ENCODE measurements at regions not wholly inside any gene's neighbourhood (a gene's known extent, or its start where the extent isn't known, plus 50 kb on each side); places are given as distances from the start of the nearest gene placed in this dataset.
"Not testable (repeated sequence)": the region's sequence is repeated elsewhere in the genome, so short reads cannot be mapped to it uniquely, and the experiment has no call there.

DNA sequence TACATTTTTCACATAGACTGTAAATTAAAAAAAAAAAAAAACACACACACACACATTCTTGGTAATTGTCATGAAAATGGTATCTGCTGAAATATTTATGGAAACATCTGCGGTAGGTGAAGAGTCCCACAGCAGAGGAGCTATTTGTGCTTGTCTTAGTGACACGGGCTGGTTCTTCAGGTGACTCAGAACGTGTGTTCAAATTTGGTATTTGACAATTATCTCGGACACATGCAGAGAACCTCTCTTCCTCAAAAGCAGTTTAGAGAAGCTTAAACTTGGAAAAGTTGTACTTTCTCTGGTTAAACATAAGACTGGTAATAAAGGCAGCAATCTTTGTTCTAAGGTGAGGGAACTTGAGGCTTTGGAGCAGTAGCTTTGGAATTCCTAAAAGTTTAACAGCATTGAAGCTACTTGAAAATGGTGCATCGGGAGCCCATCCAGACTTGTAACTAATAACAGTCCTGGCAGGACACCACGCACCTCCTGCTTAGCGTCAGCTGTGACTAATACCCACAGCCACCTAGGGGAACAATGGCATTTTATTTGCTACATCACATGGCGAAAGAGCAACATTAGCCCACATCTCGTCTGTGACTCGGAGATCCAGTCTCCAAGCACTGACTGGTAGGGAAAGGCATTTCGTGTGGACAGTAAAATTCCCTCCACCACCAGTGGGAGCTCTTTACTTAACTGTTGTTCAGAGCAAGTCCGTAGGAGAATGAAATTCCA lies 1505.1 kb upstream of the SLC10A2 start:
- DNase-seq (ENCODE audit: insufficient read length): no peak
- no peak for FAIRE-seq
- no peak for TF ChIP-seq POLR2A (IDR thresholded peaks at IDR 0.05; ENCODE audit: low read depth, low read length)
- no peak for TF ChIP-seq TAF1 (IDR thresholded peaks at IDR 0.05; ENCODE audit: borderline replicate concordance, low read depth, low read length)
- TF ChIP-seq POLR2AphosphoS5 (IDR thresholded peaks at IDR 0.05; ENCODE audit: low read depth, low read length): no peak

DNA sequence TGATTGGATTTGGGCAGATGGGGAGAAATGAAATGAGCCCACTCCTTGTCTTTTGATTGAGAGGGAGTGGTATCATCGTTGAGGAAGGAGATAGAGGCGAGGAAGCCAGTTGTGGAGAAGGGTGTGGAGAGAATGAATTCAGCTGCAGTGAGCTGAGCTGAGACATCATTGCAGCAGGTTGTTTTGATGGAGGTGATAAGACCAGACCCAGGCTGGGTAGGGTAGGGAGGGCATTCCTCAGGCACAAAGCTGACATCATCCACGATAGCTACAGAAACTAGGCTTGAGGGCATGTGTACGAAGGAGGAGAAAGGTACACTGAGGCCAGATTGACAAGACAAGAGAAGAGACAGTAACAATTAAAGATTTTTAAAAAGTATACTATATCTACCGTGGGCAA lies 1500.9 kb upstream of the SLC10A2 start:
- TF ChIP-seq TAF1 (IDR thresholded peaks at IDR 0.05; ENCODE audit: borderline replicate concordance, low read depth, low read length): no peak
- no peak for TF ChIP-seq POLR2A (IDR thresholded peaks at IDR 0.05; ENCODE audit: low read depth, low read length)
- TF ChIP-seq POLR2AphosphoS5 (IDR thresholded peaks at IDR 0.05; ENCODE audit: low read depth, low read length): no peak
- no peak for FAIRE-seq
- no peak for DNase-seq (ENCODE audit: insufficient read length)

DNA sequence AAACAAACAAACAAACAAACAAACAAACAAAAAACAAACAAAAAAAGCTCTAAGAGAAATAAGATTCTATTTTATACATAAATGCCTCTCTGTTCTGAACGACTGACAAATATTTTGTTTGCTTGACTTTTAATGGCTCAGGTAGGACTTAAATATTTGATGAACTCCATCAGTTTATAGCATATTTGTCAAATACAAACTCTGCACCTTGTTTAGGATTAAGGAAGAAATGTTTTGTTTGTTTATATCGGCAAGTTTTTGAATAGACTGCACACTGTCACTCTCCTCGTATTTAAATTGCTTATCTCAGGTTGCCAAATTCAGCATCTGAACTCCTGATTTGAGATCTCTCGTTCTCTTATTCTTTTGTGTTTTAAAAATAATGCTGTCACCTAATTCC lies 1499.7 kb upstream of the SLC10A2 start:
- FAIRE-seq (no peak), DNase-seq (ENCODE audit: insufficient read length) (no peak)
- no peak for TF ChIP-seq POLR2A (IDR thresholded peaks at IDR 0.05; ENCODE audit: low read depth, low read length)
- TF ChIP-seq POLR2AphosphoS5 (IDR thresholded peaks at IDR 0.05; ENCODE audit: low read depth, low read length): no peak
- no peak for TF ChIP-seq TAF1 (IDR thresholded peaks at IDR 0.05; ENCODE audit: borderline replicate concordance, low read depth, low read length)

DNA sequence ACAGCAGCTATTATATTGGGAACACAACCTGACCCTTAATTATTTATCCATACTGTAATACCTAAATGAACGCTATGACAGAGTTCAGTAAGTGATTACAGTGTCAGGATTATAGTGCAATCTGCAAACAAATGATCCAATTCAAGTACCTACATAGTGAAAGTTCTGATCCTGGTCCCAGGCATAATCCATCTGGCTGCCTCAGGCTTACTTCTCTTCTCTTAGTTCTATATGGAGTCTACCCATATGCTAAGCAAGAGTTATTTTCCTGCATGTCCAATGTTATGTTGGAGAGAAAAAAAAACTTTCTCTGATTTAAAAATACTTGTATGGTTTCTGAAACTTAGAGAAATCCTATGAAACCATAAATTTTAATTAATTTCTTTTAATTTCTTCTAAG lies 1487.7 kb upstream of the SLC10A2 start:
- DNase-seq (ENCODE audit: insufficient read length): no peak
- TF ChIP-seq POLR2AphosphoS5 (IDR thresholded peaks at IDR 0.05; ENCODE audit: low read depth, low read length) (no peak), TAF1 (IDR thresholded peaks at IDR 0.05; ENCODE audit: borderline replicate concordance, low read depth, low read length) (no peak), POLR2A (IDR thresholded peaks at IDR 0.05; ENCODE audit: low read depth, low read length) (no peak)
- FAIRE-seq: no peak

DNA sequence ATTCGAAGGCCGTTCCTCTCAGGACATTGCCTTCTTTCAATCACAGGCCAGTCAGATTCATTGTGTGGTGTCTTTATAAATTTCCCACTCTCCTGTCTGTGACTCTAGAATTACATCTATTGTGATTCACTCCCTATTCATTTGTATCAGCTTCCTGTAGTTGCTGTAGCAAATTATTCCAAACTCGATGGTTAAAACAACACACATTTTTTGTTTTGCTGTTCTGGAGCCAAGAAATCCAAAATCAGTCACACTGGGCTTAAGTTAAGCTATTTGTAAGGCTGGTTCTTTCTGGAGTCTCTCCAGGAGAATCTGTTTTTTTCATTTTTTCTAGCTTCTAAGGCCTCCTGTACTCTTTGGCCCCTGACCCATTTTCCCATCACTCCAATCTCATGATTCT lies 1487.0 kb upstream of the SLC10A2 start:
- TF ChIP-seq POLR2A (IDR thresholded peaks at IDR 0.05; ENCODE audit: low read depth, low read length): no peak
- TF ChIP-seq TAF1 (IDR thresholded peaks at IDR 0.05; ENCODE audit: borderline replicate concordance, low read depth, low read length): no peak
- TF ChIP-seq POLR2AphosphoS5 (IDR thresholded peaks at IDR 0.05; ENCODE audit: low read depth, low read length): no peak
- FAIRE-seq: no peak
- no peak for DNase-seq (ENCODE audit: insufficient read length)

DNA sequence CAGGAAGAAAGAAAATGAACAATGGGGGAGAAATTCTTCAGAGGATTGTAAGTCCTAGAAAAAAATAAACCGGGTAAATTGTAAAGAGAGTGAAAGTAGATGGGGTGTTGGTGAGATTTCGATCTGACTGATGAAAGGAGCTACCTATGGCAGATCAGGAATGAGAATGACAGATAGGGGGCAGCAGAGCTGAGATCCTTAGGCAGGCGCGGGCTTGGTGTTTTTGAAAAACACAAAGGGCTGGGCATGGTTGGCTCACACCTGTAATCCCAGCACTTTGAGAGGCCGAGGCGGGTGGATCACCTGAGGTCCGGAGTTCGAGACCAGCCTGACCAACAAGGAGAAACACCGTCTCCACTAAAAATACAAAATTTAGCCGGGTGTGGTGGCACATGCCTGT lies 1468.6 kb upstream of the SLC10A2 start:
- no peak for FAIRE-seq
- TF ChIP-seq POLR2AphosphoS5 (IDR thresholded peaks at IDR 0.05; ENCODE audit: low read depth, low read length): no peak
- TF ChIP-seq TAF1 (IDR thresholded peaks at IDR 0.05; ENCODE audit: borderline replicate concordance, low read depth, low read length): no peak
- TF ChIP-seq POLR2A (IDR thresholded peaks at IDR 0.05; ENCODE audit: low read depth, low read length): no peak
- DNase-seq (ENCODE audit: insufficient read length): no peak

DNA sequence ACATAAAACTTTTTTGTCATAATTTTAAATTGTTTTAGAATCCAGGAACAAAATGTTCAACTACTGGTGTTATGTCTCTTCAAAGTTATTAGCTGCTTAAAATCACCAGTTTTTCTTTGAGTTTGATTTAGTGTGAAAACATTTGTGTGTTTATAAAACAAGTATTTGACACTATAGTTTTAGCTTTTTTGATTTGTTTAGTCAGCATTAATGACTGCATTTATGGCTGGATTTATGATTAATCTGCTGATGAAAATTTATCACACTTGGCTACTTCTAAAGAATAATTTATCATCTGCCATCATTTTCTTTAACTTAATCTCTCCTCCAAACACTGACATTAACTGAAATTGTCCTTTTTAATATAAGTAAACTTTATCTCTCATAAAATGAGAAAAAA lies 1465.9 kb upstream of the SLC10A2 start:
- FAIRE-seq (no peak), DNase-seq (ENCODE audit: insufficient read length) (no peak)
- TF ChIP-seq POLR2A (IDR thresholded peaks at IDR 0.05; ENCODE audit: low read depth, low read length) (no peak), POLR2AphosphoS5 (IDR thresholded peaks at IDR 0.05; ENCODE audit: low read depth, low read length) (no peak), TAF1 (IDR thresholded peaks at IDR 0.05; ENCODE audit: borderline replicate concordance, low read depth, low read length) (no peak)

DNA sequence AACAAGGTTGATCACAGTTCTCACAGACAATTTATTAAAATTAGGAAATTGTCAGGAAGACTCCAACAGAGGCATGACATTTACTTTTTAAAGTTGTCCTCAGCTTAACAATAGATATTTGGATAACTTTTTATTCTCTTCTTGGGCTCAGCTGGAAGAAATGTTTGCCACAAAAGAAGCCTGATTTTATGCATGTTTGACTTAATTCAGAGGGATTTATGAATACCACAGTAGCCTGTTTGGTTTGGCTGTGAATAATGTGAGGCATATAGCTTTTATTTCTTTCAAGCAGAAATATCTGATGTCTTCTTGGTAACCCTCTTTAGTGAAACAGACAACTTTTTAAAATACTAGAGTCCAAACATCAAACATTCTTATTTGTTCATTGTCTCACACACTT lies 1464.5 kb upstream of the SLC10A2 start:
- FAIRE-seq (no peak), DNase-seq (ENCODE audit: insufficient read length) (no peak)
- TF ChIP-seq POLR2A (IDR thresholded peaks at IDR 0.05; ENCODE audit: low read depth, low read length) (no peak), POLR2AphosphoS5 (IDR thresholded peaks at IDR 0.05; ENCODE audit: low read depth, low read length) (no peak), TAF1 (IDR thresholded peaks at IDR 0.05; ENCODE audit: borderline replicate concordance, low read depth, low read length) (no peak)

DNA sequence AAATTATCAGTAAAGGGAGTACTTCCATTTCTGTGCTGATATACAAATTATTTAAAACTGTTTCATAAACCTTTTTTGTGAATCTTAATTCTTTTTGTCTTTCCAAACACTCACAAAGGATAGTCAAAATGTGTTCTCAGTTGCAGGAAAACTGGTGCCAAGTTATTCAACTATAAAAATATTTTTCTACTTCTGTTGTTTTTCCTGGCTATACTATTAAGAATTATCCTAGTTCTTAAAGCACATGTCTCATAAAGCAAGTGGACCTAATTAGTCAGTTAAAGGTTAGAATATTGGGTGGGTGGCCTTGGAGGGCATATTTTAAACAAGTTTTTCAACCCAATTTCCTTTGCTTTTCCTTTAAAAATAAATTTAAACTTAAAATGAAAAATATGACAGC lies 1460.3 kb upstream of the SLC10A2 start:
- no peak for TF ChIP-seq TAF1 (IDR thresholded peaks at IDR 0.05; ENCODE audit: borderline replicate concordance, low read depth, low read length)
- TF ChIP-seq POLR2AphosphoS5 (IDR thresholded peaks at IDR 0.05; ENCODE audit: low read depth, low read length): no peak
- no peak for TF ChIP-seq POLR2A (IDR thresholded peaks at IDR 0.05; ENCODE audit: low read depth, low read length)

DNA sequence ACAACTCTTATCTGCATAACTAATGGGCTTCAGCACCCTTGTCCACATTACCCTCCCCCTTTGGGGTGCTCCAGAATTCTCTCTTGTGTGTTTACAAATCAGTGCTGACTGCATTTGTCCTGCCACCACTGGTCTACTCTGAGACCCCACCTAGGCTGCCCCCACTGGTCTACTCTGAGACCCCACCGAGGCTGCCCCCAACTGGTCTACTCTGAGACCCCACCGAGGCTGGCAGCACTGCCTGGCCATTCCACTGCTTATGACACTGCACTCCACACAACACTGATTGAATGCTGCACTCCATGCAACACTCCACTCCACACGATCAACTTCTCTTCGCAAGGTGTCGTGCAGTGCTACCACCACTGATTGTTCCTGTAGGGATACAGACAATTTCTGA lies 1459.2 kb upstream of the SLC10A2 start:
- no peak for FAIRE-seq
- no peak for DNase-seq (ENCODE audit: insufficient read length)
- no peak for TF ChIP-seq TAF1 (IDR thresholded peaks at IDR 0.05; ENCODE audit: borderline replicate concordance, low read depth, low read length)
- TF ChIP-seq POLR2AphosphoS5 (IDR thresholded peaks at IDR 0.05; ENCODE audit: low read depth, low read length): no peak
- no peak for TF ChIP-seq POLR2A (IDR thresholded peaks at IDR 0.05; ENCODE audit: low read depth, low read length)

More for the DNA sequence above, 1460.3 kb upstream of the SLC10A2 start:
- DNase-seq (ENCODE audit: insufficient read length) (no peak), FAIRE-seq (no peak)

DNA sequence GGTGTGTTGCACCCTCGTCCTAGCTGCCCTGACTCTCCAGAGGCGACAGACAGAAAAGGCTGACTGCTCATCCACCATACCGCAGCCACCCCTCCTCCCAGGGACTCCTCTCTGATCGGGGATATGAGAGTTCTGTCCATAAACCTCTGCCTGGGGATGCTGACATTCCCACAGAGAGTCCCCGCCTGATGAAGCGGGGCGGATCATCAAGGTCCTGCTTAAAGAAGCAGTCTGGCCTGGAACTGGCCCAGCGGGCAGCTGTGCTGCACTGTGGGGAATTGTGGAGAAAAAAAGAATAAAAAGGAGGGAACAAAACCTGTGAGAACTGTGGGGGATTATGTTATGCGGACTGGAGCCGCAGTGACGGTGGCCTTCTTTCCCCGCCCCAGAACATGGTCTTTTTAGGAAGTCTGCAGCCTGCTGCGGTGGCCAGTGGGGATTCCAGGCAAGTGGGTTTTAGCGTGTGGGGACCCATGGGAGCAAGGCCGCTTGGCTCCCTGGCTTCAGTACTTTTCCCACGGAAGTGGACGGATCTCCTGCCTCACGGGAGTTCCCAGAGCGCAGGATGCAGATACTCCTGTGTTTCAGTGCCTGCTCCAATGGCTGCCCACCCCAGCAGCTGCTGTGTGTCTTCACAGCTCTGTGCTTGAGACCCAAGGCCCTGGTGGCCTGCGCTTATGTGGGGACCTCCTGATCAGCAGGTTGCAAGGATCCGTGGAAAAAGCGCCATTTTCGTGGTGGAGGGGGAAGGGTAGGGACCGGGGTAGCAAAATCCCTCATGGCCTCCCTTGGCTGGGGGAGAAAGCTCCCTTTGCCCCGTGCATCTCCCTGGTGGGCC lies 1456.2 kb upstream of the SLC10A2 start:
- TF ChIP-seq POLR2A (IDR thresholded peaks at IDR 0.05; ENCODE audit: low read depth, low read length) (no peak), TAF1 (IDR thresholded peaks at IDR 0.05; ENCODE audit: borderline replicate concordance, low read depth, low read length) (no peak), POLR2AphosphoS5 (IDR thresholded peaks at IDR 0.05; ENCODE audit: low read depth, low read length) (no peak)
- FAIRE-seq (no peak), DNase-seq (ENCODE audit: insufficient read length) (no peak)

DNA sequence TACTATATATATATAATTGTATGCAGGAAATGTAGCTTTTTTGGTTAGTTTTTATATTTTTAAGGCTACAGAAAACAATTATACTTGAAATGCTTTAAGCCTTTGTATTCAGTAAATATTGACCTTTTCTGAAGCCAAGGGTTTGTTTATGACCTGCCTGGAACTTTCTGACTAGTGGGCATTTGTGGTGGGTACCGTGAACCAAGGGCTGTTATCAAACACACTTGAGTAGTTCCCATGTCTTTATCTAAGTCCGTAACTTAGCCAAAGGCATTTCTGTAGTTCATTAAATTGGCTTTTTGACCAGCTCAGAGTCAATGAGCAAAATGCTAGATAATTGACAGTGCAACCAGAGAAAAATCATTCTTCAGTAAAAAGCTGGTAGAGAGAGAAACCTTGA lies 1444.2 kb upstream of the SLC10A2 start:
- DNase-seq (ENCODE audit: insufficient read length) (no peak), FAIRE-seq (no peak)
- TF ChIP-seq TAF1 (IDR thresholded peaks at IDR 0.05; ENCODE audit: borderline replicate concordance, low read depth, low read length) (no peak), POLR2AphosphoS5 (IDR thresholded peaks at IDR 0.05; ENCODE audit: low read depth, low read length) (no peak), POLR2A (IDR thresholded peaks at IDR 0.05; ENCODE audit: low read depth, low read length) (no peak)

DNA sequence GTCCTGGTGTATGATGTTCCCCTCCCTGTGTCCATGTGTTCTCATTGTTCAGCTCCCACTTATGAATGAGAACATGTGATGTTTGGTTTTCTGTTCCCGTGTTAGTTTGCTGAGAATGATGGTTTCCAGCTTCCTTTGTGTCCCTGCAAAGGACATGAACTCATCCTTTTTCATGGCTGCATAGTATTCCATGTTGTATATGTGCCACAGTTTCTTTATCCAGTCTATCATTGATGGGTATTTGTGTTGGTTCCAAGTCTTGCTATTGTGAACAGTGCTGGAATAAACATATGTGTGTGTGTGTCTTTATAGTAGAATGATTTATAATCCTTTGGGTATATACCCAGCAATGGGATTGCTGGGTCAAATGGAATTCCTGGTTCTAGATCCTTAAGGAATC lies 1427.3 kb upstream of the SLC10A2 start:
- not testable (repeated sequence) for FAIRE-seq; DNase-seq (ENCODE audit: insufficient read length)

Measured in GM12892 (cell line).